Ishikawa (cell line): ENCODE measurements at regions not wholly inside any gene's neighbourhood (a gene's known extent, or its start where the extent isn't known, plus 50 kb on each side); places are given as distances from the start of the nearest gene placed in this dataset.

Experiments
- CEBPB ChIP-seq: IDR thresholded peaks from 2 replicates; pipeline ENCODE4 v1.6.1; 2012
- CREB1 ChIP-seq: IDR thresholded peaks from 2 replicates; pipeline ENCODE4 v1.6.1; 2012; ENCODE audit warnings: low read depth
- EGR1 ChIP-seq: IDR thresholded peaks from 2 replicates; pipeline ENCODE4 v1.6.1; 2012
- EP300 ChIP-seq: IDR thresholded peaks from 2 replicates; pipeline ENCODE4 v1.6.1; 2012; ENCODE audit warnings: borderline replicate concordance
- FOXM1 ChIP-seq: IDR thresholded peaks from 2 replicates; pipeline ENCODE4 v1.6.1; 2012; ENCODE audit warnings: low read depth, borderline replicate concordance
- NFIC ChIP-seq: IDR thresholded peaks from 2 replicates; pipeline ENCODE4 v1.6.1; 2012
- RAD21 ChIP-seq: IDR thresholded peaks from 2 replicates; pipeline ENCODE4 v1.6.1; 2012; ENCODE audit warnings: low read depth
- REST ChIP-seq: IDR thresholded peaks from 2 replicates; pipeline ENCODE4 v1.6.1; 2012; ENCODE audit warnings: low read depth, mild to moderate bottlenecking
- TAF1 ChIP-seq: IDR thresholded peaks from 2 replicates; pipeline ENCODE4 v1.6.1; 2012; ENCODE audit warnings: low read depth, mild to moderate bottlenecking
- TCF12 ChIP-seq: IDR thresholded peaks from 2 replicates; pipeline ENCODE4 v1.6.1; 2012; ENCODE audit warnings: low read depth
- TEAD4 ChIP-seq: IDR thresholded peaks from 2 replicates; pipeline ENCODE4 v1.6.1; 2012
- YY1 ChIP-seq: IDR thresholded peaks from 2 replicates; pipeline ENCODE4 v1.6.1; 2012; ENCODE audit warnings: low read depth
- ZBTB7A ChIP-seq: IDR thresholded peaks from 2 replicates; pipeline ENCODE4 v1.6.1; 2012; ENCODE audit warnings: low read depth
- TF ChIP-seq, protein P1 (sequence below): IDR thresholded peaks from 2 replicates; pipeline ENCODE4 v1.6.1; 2012
- TF ChIP-seq, protein P2 (sequence below): IDR thresholded peaks from 2 replicates; pipeline ENCODE4 v1.6.1; 2012

GRCh38 chr2:109715313-109715805 is 78.7 kb upstream of the RGPD5 start:
- TF ChIP-seq CREB1 (no peak), RAD21 (peak; percentile 81), YY1 (no peak)

GRCh38 chr2:109718139-109718538 is 76.0 kb upstream of the RGPD5 start:
- TF ChIP-seq FOXM1: no peak
- TF ChIP-seq YY1: no peak
- no peak for TF ChIP-seq CEBPB
- TF ChIP-seq EP300: no peak
- TF ChIP-seq, protein P1, sequence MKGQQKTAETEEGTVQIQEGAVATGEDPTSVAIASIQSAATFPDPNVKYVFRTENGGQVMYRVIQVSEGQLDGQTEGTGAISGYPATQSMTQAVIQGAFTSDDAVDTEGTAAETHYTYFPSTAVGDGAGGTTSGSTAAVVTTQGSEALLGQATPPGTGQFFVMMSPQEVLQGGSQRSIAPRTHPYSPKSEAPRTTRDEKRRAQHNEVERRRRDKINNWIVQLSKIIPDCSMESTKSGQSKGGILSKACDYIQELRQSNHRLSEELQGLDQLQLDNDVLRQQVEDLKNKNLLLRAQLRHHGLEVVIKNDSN: no peak

DNA sequence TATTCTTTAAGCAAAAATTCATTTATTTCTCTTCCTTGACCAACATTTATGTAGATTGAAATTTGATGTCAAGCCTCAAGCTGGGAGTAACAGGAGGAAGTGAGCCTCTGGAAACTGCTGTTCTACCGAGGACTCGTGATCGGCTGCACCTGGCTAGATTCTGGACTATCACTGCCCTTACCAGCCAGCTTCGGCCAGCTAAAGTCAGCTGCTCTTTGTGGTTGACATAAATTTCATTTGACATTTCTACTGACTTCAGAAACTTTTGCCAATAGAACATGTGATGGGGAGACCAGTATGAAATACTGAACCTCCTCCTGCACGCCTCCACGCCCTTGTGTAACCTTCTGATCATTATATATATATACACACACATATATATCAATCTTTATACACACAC is 74.2 kb upstream of the RGPD5 start:
- TF ChIP-seq YY1 (no peak), CREB1 (no peak)

GRCh38 chr2:109720380-109721106 is 73.6 kb upstream of the RGPD5 start:
- TF ChIP-seq CREB1: no peak
- TF ChIP-seq TCF12: no peak
- TF ChIP-seq, protein P2, sequence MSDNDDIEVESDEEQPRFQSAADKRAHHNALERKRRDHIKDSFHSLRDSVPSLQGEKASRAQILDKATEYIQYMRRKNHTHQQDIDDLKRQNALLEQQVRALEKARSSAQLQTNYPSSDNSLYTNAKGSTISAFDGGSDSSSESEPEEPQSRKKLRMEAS: no peak
- TF ChIP-seq REST: no peak
- TF ChIP-seq RAD21: no peak
- no peak for TF ChIP-seq CEBPB
- TF ChIP-seq FOXM1: no peak
- no peak for TF ChIP-seq ZBTB7A
- TF ChIP-seq TAF1: no peak
- no peak for TF ChIP-seq NFIC
- no peak for TF ChIP-seq EP300
- TF ChIP-seq TEAD4: no peak
- TF ChIP-seq YY1: no peak
- no peak for TF ChIP-seq EGR1
- TF ChIP-seq, protein P1: no peak

GRCh38 chr2:109721135-109721534 is 73.0 kb upstream of the RGPD5 start:
- TF ChIP-seq, protein P2: no peak
- TF ChIP-seq CEBPB: no peak
- no peak for TF ChIP-seq NFIC
- no peak for TF ChIP-seq RAD21
- TF ChIP-seq TAF1: no peak
- no peak for TF ChIP-seq TCF12
- TF ChIP-seq, protein P1: no peak
- TF ChIP-seq REST: no peak
- TF ChIP-seq FOXM1: no peak
- no peak for TF ChIP-seq YY1
- TF ChIP-seq TEAD4: no peak

- TF ChIP-seq CEBPB (no peak), FOXM1 (no peak), CREB1 (no peak), YY1 (no peak), ZBTB7A (no peak)
- TF ChIP-seq, protein P2: no peak
- TF ChIP-seq, protein P1: no peak
Measured at GRCh38 chr2:109721626-109722025, 72.5 kb upstream of the RGPD5 start.
